Middle frontal gyrus (tissue), 1 donor: ENCODE measurements at regions not wholly inside any gene's neighbourhood (a gene's known extent, or its start where the extent isn't known, plus 50 kb on each side); places are given as distances from the start of the nearest gene placed in this dataset.
A peak's percentile ranks its signal among the peaks of the same experiment; 100 is the strongest.

Source experiments
- DNase-seq: peaks from one replicate; pipeline ENCODE4 v3.0.0-alpha.2; 2015; ENCODE audit warnings: low spot score; ENCODE audit errors: extremely low spot score

DNA sequence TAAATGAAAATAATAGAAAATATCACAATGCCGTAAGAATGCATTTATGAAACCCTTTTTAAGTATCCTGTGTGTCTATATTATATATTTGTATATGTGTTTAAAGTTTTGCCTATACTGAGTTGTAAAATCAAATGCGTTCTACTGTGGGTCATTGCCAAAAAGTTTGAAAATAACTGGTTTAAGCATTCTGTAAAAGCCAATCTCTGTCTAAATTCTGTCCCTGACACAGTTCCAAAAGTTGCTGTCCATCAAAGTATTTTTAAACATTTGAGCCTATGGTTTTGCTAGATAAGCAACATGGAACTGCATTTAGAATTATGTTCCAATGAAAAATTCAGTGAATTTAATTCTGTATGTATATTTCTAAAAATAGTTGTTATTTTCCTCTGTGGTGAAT lies 1360.4 kb upstream of the CRIM1 start:
- DNase-seq = no peak

DNA sequence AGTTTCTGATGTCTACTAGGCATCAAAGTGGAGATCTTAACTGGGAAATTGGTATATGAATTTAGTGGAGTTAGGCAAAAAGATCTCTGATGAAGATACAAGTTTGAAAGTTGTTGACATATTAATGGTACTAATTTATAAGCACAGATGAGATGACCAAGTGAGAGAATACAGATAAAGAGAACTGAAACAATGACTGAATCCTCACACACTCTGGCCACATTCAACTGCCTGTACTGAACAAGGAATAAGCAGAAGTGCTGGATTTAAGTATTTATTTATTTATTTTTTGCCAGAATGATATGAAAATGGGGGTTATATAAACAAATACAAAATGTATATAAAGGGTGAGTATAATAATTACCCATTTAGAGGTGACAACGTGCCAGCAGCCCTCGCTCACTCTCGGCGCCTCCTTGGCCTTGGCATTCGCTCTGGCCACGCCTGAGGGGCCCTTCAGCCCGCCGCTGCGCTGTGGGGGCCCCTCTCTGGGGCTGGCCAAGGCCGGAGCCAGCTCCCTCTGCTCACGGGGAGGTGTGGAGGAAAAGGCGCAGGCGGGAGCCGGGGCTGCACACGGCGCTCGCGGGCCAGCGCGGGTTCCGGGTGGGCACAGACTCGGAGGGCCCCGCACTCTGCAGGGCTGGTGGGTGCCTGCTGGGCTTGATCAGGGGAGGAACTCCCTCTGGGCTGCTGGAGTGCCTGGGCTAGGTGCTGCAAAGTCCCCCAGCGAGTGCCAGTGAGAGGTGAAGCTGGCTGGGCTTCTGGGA lies 1363.9 kb upstream of the CRIM1 start:
- no peak for DNase-seq

DNA sequence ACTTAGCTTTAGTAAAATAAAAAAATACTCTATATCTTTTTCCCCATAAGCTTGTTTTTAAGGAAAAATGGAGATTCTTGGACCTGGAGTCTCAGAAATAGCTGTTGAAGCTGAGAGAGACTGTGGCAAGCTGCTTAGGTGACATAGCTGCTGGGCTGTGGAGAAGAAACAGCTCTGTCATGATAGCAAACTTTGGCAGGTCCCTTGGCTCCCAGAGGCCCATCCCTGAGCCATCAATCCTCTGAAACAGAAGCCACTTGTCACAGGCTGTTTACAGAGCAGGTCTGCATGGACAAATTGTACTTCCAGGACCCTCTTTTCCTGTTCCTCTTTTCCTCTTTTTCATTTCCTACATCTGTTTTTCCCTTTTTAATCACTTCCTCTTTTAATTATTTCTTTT lies 1370.1 kb upstream of the CRIM1 start:
- DNase-seq = no peak

DNA sequence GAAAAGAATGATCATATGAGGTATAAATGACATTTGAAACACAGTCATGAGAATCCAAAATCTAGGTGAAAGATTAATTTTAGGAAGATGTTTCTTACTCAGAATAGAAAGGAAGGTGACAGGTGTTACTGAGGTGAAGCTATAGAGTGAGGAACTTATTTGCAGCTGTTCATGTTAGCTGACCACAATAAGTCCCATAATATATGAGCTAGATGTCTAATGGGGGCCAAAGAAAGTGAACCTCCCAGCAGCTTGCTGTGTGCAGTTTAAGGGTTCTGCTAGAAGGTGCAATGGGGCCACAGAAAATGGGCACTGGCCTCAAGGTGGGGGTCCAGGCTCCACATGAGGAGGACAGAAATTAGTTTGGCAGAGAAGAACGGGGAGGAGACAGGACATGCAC lies 1374.9 kb upstream of the CRIM1 start:
- DNase-seq = no peak

DNA sequence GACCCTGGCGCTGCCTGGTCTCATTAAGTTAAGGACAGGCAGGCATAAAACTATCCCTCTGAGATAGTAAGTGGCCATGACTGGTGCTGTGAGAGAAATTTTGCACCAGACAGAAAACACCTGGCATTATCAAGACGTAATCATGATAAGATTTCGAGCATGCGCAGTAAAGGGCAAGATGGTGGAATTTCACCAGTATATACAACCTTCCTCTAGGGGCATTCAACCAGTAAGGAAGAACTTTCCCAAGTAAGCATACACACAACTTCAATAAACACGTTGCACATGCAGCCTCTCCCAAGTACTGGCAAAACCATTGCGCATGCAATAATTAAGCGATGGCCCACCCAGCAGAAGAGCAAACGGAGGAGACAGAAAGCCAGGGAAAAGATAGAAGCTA lies 1376.4 kb upstream of the CRIM1 start:
- no peak for DNase-seq

GRCh38 chr2:34961822-34962221 lies 1362.7 kb upstream of the FAM98A start:
- no peak for DNase-seq

GRCh38 chr2:34954758-34955157 lies 1355.7 kb upstream of the FAM98A start:
- DNase-seq = no peak

DNA sequence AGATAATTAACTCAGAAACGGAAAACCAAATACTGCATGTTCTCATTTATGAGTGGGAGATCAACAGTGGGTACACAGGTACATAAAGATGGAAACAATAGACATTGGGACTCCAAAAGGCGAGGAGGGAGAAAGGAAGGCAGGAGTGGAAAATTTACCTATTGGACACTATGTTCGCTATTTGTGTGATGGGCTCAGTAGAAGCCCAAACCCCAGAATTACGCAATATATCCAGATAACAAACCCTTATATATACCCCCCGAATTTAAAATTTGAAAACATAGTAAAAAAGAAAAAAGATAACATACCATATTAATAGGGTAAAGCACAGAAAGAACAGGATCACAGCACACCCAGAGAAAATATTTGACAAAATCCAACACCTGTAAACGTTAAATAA lies 1351.7 kb upstream of the FAM98A start:
- DNase-seq = no peak

- no peak for DNase-seq
These were observed 1350.2 kb upstream of the FAM98A start for GRCh38 chr2:34949316-34949715.

DNA sequence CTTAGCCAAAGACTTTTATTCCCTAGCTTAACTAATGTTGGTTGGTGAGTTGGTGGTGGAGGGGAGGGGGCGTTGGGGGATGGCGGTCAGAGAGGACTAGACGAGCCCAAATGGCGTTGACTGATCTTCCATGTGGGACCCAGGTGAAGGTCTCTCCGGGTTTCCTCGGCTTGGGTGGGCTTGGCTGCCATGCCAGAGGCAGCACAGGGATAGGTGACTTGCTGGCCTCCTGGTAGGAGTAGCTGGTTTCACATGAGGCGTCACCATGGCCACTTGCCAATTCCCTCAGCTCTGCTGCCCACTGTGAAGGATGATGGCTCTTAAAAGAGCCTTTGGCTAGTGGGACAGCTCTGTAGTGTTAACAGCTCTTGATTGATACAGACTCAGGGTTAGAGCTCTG lies 1337.0 kb upstream of the FAM98A start:
- no peak for DNase-seq

DNA sequence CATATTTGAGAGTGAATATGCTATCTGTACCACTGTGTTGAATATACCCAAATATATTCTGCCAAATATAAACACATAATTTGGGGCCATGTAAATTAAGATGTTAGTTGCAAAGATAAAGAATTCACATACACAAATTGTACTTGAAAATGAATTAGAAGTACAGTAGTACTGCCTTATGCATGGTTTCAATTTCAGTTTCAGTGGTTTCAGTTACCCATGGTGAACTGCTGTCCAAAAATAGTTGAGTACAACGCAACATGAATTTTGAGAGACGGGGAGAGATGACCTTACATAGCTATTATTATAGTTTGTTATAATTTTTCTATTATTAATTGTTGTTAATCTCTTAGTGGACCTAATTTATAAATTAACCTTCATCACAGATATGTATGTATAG lies 1313.0 kb upstream of the FAM98A start:
- no peak for DNase-seq

GRCh38 chr2:34909992-34910705 lies 1311.0 kb upstream of the FAM98A start:
- DNase-seq = no peak

- no peak for DNase-seq
These were observed 1308.7 kb upstream of the FAM98A start for GRCh38 chr2:34907812-34908211.

- no peak for DNase-seq
These were observed 1302.6 kb upstream of the FAM98A start for GRCh38 chr2:34901739-34902138.

GRCh38 chr2:34899079-34899478 lies 1300.0 kb upstream of the FAM98A start:
- DNase-seq = no peak

DNA sequence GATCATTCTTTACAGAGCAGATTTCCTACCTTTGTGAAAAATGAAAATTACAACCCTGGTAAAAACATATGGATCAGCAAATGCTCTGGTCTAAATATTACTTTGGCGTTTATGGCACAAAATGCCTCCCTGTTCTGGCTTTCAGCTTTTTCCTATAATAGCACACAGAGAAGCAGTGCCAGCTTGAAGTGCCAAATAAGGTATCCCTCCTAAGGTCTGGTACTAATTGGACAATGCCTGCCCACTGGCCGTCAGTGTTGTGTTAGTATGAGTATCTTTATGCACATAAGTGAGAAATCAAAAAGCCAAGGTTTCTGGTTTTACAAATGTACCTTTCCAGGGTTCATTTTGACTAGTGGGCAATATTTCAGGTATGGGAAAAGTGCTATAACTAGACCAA lies 1293.7 kb upstream of the FAM98A start:
- peak; percentile 11 for DNase-seq

DNA sequence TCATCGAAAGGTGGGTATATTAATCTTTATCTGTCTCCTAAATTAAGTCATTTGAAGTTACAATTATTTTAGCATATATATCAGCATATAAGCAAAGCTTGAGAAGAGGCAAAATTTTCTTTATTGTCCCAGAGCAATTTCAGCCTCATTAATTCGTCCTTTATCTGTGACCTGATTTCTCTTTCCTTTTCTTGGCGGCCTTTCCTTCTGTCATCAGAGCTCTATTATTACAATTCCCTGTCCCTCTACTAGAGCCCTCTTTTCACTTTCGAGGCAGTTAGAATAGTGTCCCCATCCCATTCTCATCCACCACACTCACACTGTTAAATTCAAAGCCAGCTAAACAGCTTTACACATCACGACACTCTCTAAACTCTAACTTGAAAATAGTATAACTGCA lies 1293.2 kb upstream of the FAM98A start:
- DNase-seq = no peak

GRCh38 chr2:34875091-34875745 lies 1276.1 kb upstream of the FAM98A start:
- DNase-seq = peak; percentile 19

- DNase-seq = no peak
These were observed 1254.5 kb upstream of the FAM98A start for GRCh38 chr2:34853646-34854045.

GRCh38 chr2:34851804-34852203 lies 1252.7 kb upstream of the FAM98A start:
- no peak for DNase-seq

DNA sequence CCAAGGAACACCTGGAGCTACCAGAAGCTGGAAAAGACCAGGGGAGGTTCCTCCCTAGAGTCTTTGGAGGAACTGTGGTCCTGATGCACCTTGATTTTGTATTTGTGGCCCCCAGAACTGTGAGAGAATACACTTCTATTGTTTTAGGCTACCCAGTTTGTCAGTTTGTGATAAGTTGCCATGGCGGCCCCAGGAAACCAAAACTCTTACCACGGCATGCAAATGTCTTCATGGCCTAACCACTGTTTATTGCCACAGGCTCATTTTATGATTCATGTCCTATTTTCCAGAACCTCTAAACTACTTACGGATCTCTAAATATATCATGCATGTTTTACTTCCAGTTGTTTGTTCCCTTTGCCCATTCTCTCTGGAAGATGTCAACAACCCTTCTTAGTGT lies 1250.7 kb upstream of the FAM98A start:
- no peak for DNase-seq

GRCh38 chr2:34848691-34849090 lies 1249.6 kb upstream of the FAM98A start:
- no peak for DNase-seq

DNA sequence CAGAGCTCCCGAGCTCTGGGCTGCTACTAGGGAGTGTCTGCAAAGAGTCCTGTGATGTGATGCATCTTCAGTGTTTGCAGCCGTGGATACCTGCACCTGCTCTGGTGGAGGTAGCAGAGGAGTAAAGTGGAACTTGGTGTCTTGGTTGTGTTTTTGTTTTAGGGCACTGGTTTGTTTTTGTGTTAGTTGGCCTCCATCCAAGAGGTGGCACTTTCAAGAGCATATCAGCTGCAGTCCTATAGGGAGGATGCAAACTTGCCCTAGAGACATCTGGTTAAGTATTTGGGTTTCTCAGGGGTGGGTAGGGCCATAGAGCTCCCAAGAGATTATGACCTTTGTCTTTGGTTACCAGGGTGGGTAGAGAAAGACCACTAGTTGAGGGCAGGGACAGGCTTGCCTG lies 1249.0 kb upstream of the FAM98A start:
- DNase-seq = no peak
